BE2C (cell line): ENCODE measurements at regions not wholly inside any gene's neighbourhood (a gene's known extent, or its start where the extent isn't known, plus 50 kb on each side); places are given as distances from the start of the nearest gene placed in this dataset.

Experiments
- DNase-seq: peaks from one replicate; pipeline ENCODE4 v3.0.0-alpha.2; 2020
- H3K27me3 ChIP-seq: fragments of 250-450 bp; sonication (Bioruptor Pico); 2 replicates; pipeline ENCODE4 v1.5.1; 2020; ENCODE audit warnings: mild to moderate bottlenecking
- H3K36me3 ChIP-seq: fragments of 250-450 bp; sonication (Bioruptor Pico); 2 replicates; pipeline ENCODE4 v1.5.1; 2020; ENCODE audit warnings: mild to moderate bottlenecking
- H3K4me1 ChIP-seq: fragments of 250-450 bp; sonication (Bioruptor Pico); 2 replicates; pipeline ENCODE4 v1.5.1; 2020
- H3K4me3 ChIP-seq: 2 replicates; pipeline ENCODE4 v1.5.1; 2011; ENCODE audit warnings: low read depth, low read length
- H3K9me3 ChIP-seq: fragments of 250-450 bp; sonication (Bioruptor Pico); 2 replicates; pipeline ENCODE4 v1.5.1; 2020
- CTCF ChIP-seq: IDR thresholded peaks from 2 replicates; pipeline ENCODE4 v1.5.1; 2012; ENCODE audit warnings: mild to moderate bottlenecking, low read depth, low read length

DNA sequence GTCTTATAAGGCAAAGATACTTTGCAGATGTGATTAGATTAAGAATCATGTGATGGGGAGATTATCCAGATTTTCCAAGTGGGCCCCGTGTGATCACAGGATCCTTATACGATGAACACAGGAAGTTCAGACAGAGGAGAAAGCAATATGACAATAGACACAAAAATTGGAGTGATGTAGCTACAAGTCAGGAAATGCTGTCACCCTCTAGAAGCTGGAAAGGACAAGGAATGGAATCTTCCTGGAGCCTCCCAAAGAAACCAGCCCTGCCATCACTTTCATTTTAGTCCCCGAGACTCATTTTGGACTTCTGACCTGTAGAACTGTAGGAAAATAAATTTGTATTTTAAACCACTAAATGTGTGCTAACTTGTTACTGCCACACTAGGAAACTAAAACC lies 61.9 kb upstream of the C1orf21 start:
- H3K27me3 ChIP-seq, result no peaks in the 10 kb centered on the region
- no peak overlapping the region for H3K4me3 ChIP-seq
- peaks cover 2% of the 10 kb centered on the region; the same call in 1 of the 2 replicates for H3K4me1 ChIP-seq
- DNase-seq, result no peak
- no peaks in the 10 kb centered on the region; the same call in 1 of the 2 replicates for H3K9me3 ChIP-seq
- no peaks in the 10 kb centered on the region for H3K36me3 ChIP-seq
- no peak for TF ChIP-seq CTCF

- DNase-seq, result no peak
- Histone ChIP-seq H3K27me3 (no peaks in the 10 kb centered on the region), H3K36me3 (no peaks in the 10 kb centered on the region), H3K9me3 (no peaks in the 10 kb centered on the region; the same call in 1 of the 2 replicates), H3K4me1 (peaks cover 2% of the 10 kb centered on the region; the same call in 1 of the 2 replicates), H3K4me3 (no peak overlapping the region)
- no peak for TF ChIP-seq CTCF
These were observed 60.6 kb upstream of the C1orf21 start for GRCh38 chr1:184326278-184326677.

- peaks cover 2% of the 10 kb centered on the region; the same call in 1 of the 2 replicates for H3K4me1 ChIP-seq
- H3K36me3 ChIP-seq, result no peaks in the 10 kb centered on the region
- H3K9me3 ChIP-seq, result no peaks in the 10 kb centered on the region; the same call in 1 of the 2 replicates
These were observed 57.4 kb upstream of the C1orf21 start for GRCh38 chr1:184329245-184329953.

DNA sequence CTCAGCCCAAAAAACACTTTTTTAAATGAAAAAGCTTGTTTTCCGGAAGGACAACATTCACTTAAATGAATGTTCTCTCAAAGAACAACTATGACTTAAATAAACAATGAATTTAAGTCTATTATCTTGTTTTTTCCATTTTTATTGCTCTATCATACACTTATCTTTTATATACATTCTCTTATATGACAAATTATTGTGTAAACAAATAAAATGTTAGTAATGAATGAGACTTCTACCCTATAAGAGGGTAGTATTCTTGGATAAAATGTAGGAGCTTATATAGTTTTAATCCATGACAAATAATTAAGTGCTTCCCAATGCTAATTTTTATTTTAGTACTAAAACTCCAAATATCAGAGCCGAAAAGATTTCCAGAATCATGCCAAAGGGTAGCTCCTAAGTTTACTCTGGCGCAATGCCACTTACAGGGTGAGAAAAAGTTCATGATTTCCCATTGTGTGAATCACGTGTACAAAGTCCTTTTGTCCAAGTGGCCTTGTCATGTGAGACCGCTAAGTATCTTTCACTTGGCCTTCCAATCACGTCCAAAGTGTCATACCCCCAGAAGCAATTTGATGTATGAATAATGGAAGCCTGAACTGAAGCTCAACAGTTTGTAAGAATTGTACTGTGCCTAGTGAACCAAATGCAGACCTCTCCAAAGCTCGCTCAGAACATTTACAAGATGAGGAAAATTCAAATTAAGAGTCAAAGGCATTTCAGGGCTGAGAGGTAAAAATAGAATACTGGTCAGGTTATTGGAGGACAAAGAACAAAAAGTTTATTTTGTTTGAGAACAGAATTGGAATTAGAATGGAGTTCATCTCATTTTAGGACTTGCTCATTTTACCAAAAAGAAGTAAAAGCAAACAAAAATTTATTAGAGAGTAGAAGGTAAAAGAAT lies 56.6 kb upstream of the C1orf21 start:
- H3K36me3 ChIP-seq, result no peaks in the 10 kb centered on the region
- H3K27me3 ChIP-seq, result no peaks in the 10 kb centered on the region
- no peak for TF ChIP-seq CTCF
- no peak overlapping the region for H3K4me3 ChIP-seq
- no peak for DNase-seq
- H3K9me3 ChIP-seq, result no peaks in the 10 kb centered on the region; the same call in 1 of the 2 replicates
- H3K4me1 ChIP-seq, result peaks cover 2% of the 10 kb centered on the region; the same call in 1 of the 2 replicates

More at GRCh38 chr1:184329245-184329953, 57.4 kb upstream of the C1orf21 start:
- no peaks in the 10 kb centered on the region for H3K27me3 ChIP-seq
- no peak overlapping the region for H3K4me3 ChIP-seq
- DNase-seq, result no peak
- no peak for TF ChIP-seq CTCF

- Histone ChIP-seq H3K4me1 (no peaks in the 10 kb centered on the region), H3K36me3 (no peaks in the 10 kb centered on the region), H3K4me3 (no peak overlapping the region), H3K9me3 (no peaks in the 10 kb centered on the region), H3K27me3 (no peaks in the 10 kb centered on the region)
- TF ChIP-seq CTCF, result no peak
- no peak for DNase-seq
These were observed 56.0 kb upstream of the C1orf21 start for GRCh38 chr1:184330875-184331274.
